NCI-H128 (cell line): ENCODE measurements at regions not wholly inside any gene's neighbourhood (a gene's known extent, or its start where the extent isn't known, plus 50 kb on each side); places are given as distances from the start of the nearest gene placed in this dataset.
"Not testable (repeated sequence)": the region's sequence is repeated elsewhere in the genome, so short reads cannot be mapped to it uniquely, and the experiment has no call there.

Experiments
- DNase-seq: peaks from one replicate; lab custom pipeline; 2025; ENCODE audit not compliant: unreplicated experiment; lab: John Stamatoyannopoulos, UW

DNA sequence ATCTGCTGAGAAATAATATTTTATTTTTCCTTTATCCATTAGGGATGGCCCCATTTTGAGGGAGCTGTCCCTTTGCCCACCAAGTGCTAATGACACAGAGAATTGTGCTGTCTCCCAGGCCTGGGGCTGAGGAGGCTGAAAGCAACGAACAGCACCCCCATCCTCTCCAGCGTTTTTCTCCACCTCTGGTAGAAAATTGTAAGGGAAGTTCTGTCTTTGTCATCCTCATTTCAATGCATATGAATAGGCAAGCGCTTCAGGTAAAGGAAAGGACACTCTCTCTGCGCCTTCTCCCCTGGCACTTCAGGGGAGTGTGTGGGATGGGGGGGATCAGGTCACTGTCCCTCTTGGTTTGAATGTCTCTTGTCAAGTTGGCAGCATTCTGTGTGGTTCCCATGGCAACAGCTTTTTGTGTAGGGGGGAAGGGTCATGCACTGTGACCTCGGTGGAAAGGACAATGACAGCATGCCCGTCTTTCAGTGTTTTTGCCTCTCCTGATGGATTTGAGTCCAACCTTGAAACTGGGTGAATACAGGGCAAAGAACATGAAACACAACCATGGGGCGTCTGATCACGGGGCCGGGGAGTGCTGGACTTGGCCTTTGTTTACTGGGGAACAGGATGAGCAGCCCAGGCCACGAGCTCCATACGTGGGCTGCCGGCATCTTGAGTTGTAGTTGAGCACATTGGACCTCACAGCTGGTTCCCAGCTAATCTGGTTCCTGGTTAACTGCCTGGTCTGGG, 230.2 kb downstream of the VRK1 start:
- no peak for DNase-seq

DNA sequence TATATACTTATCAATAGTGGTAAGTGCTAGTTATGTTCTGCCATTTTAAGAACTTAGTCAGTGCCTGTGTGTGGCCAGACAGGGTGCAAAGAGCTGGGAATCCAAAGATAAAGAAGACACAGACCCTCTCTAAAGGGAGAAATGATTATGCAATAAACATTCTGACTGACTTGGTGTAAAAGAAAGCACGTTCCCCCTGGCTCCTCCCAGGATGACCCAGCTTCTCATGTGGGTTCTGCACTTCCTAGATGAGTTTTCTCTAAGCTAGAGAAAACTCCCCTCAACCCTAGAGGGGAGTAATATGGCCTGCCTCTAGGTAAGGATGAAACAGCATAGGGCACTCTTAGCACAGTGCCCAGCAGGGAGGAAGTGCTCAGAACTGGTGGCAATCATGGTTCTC, 231.2 kb downstream of the VRK1 start:
- no peak for DNase-seq

DNA sequence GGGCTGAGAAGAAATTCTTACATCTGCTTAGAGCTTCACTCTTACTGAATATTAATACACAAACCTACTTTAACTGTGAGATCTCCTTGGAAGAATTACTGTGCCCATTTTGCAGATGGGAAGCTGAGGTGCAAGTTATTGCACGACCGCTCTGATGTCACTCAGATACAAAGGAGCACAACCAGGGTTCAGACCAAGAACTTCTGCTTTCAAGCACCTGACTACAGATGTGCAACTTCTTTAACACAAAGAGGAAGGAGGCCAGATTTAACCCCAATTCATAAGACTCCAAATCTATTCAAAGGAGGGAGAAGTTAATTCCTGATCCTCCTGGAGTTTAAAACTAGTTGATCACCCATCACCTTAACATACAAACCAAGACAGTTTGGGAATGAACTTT, 232.6 kb downstream of the VRK1 start:
- no peak for DNase-seq

DNA sequence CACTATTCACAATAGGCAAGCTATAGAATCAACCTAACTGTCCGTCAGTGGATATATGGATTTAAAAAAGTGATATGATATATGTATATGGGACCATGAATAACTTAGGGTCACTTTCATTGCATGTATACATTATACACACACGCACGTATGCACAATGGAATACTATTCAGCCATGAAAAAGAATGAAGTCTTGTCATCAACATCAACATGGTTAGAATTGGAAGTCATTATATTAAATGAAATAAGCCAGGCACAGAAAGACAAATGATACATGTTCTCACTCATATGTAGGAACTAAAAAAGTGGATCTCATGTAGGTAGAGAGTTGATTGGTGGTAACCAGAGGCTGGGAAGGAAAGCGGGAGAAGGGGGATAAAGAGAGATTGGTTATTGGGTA, 234.3 kb downstream of the VRK1 start:
- DNase-seq: no peak

DNA sequence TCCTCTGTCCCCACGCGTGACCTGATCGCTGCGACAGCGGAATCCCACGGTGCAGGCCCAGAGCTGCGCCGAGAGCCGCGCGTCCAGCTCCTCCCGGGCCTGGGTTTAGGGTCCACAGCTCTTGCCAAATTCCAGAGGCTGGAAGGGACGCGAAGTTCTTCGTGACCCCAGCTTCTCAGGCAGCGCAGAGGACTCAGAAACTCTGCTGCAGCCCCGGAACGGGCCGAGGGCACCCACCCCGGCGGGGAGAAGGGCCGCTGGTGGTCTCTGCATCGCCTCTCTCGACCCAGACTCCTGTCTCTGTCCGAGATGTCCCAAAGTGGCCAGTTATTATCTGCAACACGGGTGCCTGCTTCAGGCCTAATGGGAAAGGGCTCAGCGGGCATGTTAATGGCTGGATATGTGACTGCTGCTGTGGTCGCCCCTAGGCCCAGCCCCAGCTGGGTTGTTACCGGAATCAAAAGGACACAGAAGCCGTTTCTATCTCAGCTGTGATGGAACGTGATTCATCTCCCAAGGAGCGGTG, 236.4 kb downstream of the VRK1 start:
- DNase-seq: no peak

DNA sequence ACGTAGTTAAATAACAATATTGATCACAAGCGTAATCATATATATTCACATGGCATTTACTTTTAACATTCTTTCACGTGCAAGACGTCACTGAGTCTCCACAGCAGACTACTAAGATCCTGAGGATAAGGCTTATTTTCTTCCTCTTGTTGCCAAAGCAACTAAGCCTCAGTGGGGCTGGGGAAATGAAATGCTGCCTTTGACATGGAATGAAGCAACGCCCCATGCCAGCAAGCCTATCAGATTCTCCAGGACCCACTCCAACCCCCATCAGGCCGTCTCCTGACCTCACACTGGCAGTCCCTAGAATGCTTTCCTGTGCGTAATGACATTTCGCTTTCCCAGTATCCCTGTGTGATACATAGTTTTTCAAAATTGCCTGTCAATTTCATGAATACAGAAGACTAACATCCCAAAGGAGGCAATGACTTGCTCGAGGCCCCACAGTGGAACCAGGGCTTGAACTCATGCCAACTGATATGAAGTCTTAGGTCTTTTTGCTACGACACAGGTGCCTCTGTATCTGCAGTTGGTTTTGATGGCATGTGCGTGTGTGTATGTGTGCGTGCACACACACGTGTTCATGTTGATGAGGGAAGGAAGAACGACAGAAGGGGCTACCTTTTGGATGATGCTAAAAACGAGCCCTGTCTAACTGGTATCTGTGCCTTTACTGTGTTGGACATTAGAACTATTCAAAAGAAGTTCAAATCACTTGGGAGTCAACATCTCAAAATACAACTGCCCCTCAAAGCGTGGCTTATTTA, 239.1 kb downstream of the VRK1 start:
- no peak for DNase-seq

DNA sequence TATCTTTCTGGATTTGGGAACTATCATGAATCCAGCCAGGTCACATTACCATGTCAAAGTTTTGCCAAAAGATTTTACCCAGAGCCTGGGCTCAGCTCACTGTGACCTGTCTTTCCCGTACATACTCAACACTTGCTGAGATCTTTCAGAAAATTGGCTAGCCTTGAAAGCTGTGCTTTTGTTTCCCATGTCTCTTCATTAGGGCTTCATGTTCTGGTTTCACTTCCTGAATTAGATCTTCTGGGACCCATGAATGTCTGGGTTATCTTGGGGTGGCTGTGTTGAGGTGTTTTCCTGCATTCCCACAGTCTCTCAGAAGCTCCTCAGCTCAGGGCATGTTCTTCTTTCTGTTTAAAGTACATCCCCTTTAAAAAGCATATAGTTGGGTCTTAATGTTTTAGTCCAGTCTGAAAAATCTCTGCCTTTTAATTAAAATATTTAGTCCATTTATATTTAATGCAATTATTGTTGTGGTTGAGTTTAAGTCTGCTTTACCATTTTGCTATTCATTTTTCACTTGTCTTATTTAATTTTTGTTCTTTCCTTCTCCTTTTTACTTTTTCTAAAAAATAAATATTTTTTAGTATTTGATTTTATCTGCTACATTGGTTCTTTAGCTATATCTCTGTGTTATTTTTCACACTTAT, 242.7 kb downstream of the VRK1 start:
- DNase-seq: no peak

DNA sequence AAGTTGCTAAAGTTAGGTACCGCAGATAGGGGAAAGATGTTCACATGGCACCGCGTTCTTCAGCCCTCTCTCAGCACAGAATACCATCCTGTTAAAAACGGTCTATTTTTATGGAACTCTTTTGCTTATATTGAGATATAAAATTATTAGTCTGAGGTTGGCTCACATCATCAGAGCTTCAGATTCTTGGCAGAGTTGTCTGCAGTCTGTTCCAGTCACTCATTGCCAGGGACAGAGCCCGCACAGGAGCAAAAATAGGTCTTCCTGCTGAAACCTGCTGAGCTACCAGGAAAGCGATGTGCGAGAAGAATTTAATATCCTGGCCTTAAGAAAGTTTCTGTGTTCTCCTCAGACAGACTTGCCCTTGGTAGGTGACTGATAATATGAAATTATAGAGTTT, 249.8 kb downstream of the VRK1 start:
- no peak for DNase-seq

DNA sequence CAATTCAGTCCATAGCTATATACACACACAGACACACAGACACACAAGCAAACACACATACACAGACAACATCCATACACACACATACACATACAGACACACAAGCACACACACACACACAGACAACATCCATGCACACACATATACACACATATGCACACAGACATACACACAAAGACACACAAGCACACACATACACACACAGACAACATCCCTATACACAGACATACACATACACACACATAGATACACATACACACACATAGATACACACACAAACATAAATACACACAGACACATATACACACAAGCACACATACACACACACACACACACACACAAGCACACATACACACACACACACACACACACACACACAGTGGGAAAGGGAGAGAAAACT, 254.8 kb downstream of the VRK1 start:
- no peak for DNase-seq

DNA sequence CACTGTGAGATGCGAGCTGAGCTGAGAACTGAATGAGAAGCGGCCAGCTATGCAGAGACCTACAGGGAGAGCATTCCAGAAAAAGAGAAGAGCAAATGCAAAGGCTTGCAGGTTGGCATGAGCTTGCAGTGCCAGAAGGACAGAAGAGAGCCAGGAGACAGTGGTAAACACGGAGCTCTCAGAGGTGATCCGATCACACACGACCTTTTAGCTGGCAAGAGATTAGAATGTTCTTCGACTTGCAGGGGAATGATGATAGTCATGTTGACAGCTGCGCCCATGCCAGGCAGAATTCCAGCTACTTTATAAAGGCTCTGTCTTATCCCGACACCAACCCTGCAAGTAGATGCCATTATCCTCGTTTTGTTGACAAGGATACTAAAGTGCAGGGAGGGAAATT, 256.8 kb downstream of the VRK1 start:
- DNase-seq: no peak

DNA sequence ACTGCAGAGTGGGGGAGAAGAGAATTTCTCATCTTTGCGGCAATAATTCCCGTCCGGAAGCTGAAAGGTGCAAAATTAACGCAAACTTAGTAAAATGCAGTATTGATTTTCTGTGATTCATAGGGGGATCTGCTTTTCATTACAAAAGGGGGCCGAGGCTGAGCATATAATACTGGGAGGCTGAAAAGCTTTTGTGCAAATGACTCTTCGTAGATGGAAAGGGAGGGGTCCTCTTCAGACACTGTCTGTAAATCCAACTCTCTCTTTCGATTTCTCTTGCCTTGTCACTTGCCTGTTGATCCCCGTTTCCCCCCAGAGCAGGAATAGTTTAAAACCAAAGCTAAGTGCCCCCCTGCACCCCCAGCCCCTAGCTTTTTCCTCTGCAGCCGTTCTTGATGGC, 258.2 kb downstream of the VRK1 start:
- DNase-seq: no peak

DNA sequence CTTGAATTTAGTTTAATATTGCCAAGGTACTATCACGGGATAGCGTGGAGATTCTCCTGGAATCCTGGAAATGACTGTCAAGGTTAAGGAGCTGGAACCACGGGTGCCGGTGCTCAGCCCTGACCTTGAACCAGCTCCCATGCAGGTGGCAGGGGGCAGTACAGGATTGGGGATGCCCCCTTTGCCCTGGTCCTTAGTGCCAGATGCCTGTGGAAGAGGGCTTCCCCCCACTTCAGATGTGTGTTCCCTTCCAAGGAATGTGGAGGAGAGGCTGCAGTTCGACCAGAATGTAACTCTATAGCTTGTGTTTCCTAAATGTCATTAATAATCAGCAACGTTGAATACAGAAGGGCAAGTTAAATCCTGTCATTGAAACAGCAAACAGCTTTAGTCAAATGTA, 258.9 kb downstream of the VRK1 start:
- DNase-seq: no peak

DNA sequence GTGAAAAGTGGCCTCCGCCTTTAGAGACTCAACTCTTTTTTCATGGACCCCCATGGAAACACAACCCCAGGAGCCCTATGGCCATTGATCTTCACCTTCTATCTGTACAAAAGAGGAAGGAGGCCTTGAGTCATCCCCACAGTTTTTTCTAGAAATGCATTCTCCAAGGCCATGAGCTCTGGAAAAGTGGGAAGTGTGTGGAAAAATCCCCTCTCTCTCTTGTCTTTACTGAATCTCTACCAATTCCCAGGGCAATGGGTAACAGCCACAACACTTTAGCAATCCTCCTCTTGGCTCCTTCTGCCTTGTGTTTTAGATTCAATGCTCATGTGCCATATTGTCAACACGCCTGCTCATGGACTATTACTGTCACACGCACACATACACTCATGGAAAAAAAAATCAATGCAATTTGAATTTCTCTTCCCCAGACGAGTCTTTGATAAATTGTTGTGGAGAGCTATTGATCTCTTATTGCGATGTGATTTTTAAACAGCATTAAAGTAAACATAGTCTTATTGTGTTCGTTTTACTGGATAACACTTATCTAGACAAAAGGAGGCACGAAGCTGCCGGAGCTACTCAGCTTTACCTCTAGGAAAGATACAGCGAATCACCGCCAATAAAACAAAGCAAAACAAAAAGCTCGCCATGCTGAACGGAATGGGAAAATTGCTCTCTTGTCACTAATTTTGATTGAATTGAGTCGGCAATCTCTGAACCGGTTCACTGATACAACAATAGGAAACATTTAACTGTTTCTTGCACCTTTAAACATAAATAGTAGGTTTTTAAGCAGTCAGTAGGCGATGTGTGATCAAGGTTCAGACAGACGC, 260.3 kb downstream of the VRK1 start:
- DNase-seq: no peak

DNA sequence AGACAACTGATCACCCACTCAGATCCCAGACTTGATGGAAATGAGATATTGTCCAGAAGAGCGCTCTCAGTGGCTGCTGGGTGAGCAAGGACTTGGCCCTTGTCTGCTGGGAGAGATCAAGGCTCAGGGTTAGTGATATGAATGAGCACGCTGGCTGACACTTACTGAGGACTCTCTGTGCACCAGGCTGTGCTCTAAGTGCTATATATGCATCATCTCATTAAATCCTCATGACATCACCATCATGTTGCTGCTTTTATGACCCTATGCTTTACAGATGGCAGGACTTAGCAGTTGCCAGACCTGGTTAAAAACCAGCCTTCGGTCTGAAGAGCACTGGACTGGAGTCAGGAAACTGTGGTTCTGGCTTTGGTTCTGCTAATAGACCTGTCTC, 260.9 kb downstream of the VRK1 start:
- no peak for DNase-seq

DNA sequence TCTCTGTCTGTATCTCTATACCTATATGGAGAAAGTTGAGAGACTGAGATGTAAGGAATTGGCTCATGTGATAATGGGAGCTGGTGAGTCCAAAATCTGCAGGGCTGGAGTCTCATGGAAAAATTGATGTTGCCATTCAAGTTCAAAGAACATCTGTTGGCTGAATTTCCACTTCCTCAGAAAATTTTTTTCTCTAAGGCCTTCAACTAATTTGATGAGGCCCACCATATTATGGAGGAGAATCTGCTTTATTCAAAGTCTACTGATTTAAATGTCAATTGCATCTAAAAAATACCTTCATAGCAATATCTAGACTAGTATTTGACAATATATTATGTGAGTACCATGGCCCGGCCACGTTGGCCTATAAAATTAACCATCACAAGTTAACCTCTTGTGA, 261.4 kb downstream of the VRK1 start:
- DNase-seq: no peak

DNA sequence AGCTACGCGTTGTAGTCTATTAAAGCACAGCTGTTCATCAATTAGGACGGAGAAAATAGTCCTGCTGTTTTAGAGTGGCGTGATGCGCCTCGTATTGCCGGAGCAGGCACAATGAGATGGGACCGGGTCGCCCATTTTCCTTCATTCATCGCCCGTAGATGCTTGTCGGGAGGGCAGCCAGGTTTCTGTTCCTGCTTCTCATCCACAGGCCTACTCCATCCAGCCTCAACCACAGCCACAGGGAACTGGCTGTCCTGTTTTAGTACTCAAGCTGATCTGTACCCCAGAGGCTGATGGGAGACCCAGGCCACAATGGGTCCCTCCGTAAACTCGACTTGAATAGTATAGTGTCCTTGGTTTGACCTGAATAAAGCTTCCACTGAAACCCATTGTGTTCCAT, 264.0 kb downstream of the VRK1 start:
- no peak for DNase-seq

DNA sequence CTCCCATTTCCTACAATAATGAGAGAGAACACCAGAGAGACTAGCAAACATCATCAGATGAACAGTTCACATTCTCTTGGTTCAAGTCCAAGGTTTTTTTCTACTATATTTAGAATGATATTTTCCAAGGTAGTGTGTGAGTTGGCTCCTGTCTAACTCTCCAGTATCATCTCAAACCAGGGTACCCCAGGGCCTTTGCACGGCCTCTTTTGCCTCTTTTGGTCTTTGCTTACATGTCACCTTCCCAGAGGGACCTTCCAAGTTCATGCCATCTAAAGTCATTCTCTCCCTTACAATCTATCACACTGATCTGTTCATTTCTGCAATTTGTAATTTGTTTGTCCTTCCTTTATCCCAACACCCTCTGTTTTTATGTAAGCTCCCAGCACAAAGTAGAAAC, 264.5 kb downstream of the VRK1 start:
- no peak for DNase-seq

DNA sequence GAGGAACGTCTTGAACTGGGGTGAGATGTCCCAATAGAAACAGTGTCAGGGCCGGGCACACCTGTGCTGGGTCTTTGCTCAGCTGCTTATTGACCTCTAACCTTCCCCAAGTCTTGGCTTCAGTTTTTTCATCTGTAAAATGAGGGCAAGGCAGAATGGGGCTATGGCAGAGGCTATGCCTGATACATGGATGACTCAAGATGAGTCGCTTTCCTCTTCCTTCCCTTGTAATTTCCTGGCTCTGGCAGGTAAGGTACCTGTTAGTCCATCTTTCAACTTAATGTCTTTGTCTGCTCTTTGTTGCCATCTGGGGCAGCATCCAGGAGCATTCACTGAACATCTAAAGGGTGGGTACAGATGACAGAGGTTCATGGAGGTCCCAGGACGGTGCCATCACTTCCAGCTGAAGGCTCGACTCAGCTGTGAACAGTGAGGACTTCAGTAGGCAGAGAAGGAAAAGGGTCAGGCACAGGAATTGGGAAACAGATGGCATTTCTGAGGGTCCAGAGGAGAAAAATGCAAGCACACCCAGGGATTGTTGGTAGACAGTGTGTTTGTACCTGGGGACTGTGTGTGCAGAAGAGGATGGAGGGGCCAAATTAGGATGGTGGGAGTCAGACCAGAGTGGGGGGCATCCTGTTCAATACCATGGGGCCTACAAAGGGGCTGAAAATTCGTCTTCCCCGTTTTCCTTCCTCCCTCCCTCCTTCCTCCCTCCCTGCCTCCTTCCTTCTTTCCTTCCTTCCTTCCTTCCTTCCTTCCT, 268.3 kb downstream of the VRK1 start:
- DNase-seq: no peak

DNA sequence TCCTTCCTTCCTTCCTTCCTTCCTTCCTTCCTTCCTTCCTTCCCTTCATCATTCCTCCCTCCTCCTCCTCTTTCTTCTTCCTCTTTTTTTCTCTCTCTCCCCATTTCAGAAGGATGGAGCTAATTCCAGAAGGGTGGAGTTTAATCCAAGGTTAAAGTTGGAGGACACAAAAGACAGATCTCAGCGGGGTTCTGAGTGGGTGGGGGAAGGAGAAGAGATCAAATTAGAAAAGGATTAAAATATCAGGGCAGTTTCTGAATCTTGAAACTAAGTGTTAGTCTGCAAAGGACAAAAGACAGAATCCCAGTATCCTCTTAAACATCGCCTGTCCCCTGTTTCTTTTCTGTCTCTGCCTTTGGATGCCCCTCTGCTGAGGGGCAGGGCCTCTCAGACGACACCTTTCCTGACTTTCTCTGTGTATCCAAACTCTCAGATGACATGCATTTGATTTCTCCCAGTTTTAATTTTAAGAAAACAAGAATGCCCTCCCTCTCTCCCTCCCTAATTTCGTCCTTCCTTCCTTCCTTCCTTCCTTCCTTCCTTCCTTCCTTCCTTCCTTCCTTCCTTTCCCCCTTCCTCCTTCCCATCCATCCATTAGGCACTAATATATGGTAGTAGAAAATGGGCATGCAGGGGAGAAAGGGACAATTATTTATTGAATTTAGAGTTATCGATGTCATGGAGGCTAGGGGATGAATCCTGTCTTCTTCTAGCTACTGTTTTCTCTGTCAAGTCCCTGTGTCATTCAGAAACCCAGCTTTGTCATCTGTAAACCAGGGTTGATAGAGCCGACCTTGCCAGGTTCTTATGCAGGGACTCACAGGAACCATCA, 269.1 kb downstream of the VRK1 start:
- DNase-seq: no peak

DNA sequence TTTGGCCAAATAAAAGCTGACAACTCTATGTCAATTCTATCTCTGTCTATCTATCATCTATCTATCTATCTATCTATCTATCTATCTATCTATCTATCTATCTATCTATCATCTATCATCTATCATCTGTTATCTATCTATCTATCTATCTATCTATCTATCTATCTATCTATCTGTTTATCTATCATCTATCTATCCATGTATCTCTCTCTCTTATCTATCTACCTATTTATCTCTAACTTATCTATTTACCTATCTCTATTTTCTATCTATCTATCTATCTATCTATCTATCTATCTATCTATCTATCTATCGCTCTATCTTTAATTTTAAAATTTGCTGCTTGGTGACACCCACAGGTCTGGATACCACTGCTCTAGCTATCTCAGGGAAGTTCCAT, 271.1 kb downstream of the VRK1 start:
- DNase-seq: not testable (repeated sequence)
